ENCODE measurements at regions not wholly inside any gene's neighbourhood (a gene's known extent, or its start where the extent isn't known, plus 50 kb on each side); places are given as distances from the start of the nearest gene placed in this dataset.

DNA sequence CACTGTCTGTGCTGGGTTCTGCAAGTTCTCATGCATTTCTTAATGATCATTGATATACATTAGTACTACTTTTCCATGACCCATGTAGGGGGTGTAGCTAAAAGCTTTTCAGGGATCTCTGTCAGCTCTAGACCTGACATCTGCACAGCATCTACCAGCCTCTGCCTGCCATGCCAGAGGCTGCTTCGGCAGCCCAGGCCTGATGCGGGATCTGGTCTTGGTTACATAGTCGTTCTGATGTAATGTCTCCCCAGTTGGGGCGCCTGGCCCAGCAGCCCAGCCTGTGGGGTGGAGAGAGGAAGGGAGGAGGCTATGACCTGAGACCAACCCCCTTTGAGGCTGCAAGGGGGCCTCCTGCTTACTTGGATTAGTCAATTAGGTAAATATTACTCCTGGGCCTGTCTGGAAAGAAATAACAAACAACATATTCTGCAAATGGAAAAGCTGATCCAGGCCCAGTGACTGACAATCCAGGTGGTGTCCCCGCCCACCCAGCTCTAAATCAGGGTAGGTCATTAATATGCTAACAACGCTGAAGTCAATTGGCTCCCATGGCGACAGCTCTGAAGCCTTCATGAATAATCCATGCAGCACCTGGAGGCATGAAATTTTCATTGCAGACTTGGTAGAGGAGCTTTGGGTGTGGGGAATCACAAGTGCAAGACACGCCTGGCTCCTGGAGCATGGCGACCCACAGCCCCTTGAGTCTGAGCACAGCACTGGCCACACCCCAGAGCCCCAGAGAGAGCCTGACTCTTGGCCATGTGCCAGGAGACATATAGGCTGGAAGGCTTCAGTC, 575.3 kb downstream of the CMPK2 start:
- no peak for DNase-seq (ENCODE audit: low read depth)

DNA sequence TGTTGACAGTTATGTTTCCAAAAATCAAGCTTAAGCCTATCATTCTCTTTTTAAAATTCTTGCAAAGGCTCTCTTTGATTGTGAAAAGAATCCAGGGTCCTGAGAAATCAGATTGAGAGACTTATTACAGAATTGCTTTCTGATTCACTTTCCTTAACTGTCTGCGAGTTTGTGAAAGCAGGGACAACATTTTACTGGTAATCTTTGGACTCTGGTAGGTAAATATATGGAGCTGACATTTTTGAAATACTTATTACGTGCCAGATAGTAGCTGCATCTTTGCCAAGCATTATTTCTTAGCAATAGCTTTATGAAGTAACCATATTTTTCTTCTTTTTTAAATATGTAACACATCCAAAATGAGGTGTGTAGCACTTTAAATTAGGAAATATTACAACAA, 570.9 kb downstream of the CMPK2 start:
- no peak for DNase-seq (ENCODE audit: low read depth)

- DNase-seq (ENCODE audit: low read depth) = no peak
Measured at GRCh38 chr2:6297238-6297637, 568.5 kb downstream of the CMPK2 start.

GRCh38 chr2:6301426-6301825, 564.3 kb downstream of the CMPK2 start:
- DNase-seq (ENCODE audit: low read depth) = no peak

DNA sequence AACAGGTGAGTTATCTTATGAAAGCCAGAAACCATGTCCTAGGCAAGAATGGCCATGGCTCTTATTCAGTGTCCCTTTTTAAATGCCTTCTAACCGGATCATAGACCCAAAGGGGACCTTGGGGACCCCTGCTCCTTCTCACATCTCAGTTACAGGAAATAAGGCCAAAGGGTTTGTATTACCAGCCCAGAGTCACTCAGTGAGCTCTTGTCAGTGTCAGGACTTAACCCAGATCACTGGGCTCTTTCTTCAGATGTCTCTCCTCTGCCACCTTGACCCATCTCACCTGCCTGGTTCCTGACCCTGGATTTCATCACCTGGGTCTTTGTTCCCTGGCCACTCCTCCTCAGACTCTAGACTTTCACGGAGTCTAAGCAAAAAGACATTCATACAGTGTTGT, 556.7 kb downstream of the CMPK2 start:
- no peak for DNase-seq (ENCODE audit: low read depth)

DNA sequence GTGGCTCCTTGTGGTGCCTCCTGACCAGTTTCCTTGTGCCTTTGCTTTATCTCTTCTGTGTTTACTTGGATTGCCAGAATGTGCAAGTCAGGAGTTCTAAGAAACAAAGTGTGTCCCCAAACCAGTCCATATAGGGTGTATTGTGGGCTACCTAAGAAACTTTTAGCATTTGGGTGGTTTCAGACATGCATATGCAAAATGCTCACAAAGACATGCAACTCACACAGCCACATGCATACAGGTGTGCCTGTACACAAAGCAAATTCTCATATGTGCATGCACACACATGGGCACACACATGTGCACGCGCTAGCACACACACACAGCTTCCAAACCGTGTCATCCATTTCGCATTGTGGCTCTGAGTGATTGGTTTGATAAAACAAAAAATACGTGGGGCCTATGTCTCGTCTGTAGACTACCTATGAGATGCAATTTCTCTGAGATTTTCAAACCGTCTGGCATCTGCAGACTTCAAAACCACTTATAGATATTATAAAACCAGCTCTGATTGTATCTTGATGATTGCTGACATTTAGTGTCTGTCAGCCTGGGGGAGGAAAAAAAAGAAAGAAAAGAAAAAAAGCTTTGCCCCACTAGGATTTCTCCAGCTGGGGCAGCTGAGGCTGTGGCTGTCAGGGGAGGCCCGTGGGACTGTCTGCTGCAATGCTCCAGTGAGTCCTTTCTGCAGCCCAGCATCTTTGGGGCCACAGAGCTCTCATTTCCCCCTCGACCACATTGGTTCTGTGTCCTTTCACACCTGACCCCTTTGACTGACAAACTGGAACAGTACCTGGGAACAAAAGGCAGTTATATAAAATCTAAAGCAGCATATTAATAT, 556.1 kb downstream of the CMPK2 start:
- DNase-seq (ENCODE audit: low read depth) = no peak

GRCh38 chr2:6310256-6311215, 555.2 kb downstream of the CMPK2 start:
- no peak for DNase-seq (ENCODE audit: low read depth)

GRCh38 chr2:6312367-6312766, 553.3 kb downstream of the CMPK2 start:
- no peak for DNase-seq (ENCODE audit: low read depth)

DNA sequence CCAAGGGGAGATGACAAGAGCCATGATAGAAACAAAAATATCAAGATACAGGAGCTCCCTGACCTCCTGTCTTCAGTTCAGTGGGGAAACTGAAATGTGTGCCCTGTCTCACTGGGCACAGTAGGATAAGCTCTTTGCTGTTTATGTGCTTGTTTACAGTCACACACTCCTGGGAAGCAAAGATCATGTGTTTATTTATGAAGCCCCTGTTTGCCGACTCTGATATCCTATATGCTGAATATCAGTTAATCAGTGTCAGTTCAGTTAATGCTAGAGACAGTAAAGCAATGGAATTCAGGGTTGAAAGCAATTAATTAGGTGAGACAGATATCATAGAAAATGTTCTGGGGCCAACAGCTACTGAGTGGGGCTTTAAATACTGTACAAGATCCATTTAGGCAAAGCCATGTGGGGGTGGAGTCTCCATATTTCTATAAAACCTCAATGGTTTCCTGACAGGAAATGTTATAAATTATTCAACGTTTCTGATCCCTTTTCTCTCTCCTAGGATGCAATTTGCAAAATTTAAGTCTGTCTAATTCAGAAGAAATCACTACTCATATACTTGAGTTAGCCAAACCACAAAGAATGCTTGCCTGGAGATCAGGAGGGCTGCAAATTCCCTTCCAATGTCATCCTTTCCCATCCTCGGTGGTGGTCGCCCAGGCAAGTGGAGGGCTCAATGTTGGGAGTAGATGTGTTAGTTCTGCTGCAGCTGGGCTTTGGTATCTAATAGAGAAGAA, 551.3 kb downstream of the CMPK2 start:
- no peak for DNase-seq (ENCODE audit: low read depth)

GRCh38 chr2:6325616-6326015, 540.1 kb downstream of the CMPK2 start:
- no peak for DNase-seq (ENCODE audit: low read depth)

DNA sequence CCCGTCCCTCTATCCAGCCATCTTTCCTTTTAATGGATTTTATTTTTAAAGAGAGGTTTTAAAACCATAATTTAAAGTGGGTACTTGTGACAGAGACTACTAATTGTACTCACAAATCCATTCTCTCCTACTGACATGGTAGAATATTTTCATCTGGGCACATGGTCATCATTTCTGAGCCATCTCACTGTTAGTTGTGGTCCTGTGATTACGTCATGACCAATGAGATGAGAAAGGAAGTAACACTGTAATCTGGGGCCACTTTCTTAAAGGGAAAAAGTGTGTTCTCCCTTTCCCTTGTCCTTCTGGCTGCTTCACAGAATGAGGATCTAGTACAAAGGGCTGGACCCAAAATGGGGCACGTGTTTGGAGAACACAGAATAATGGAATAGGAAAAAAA, 538.7 kb downstream of the CMPK2 start:
- DNase-seq (ENCODE audit: low read depth) = no peak

DNA sequence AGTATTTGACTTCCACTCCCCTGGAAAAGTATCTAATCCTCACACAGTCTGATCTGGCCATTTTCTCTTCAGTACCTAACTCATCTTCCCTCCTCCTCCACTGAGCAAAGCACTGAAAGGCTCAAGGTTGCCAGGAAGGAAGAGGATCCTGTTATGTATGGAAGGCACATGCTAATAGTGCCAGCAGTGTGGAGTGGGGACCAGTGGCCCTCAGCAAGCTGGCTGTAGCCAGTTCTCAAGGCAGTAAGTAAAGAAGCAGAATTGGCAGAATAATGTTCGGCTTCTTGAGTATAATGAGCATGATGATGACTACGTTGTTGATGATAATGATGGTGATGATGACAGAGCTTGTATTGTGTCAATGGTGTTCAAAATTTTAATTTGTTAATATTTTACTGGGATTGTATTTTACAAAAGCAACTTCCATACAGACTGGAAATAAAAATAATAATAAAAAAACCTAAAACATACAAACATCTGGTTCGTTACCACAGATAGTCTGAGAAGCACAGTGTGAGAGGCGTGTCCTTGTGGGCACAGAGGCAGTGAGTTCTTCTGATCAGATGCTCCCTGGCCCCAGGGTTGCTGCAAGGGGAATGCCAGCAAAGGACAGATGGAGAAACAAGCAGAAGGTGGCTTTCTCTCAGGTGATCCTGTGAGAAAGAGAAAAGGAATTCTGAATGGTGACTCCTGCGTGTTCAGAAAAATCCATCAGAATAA, 528.8 kb downstream of the CMPK2 start:
- no peak for DNase-seq (ENCODE audit: low read depth)

DNA sequence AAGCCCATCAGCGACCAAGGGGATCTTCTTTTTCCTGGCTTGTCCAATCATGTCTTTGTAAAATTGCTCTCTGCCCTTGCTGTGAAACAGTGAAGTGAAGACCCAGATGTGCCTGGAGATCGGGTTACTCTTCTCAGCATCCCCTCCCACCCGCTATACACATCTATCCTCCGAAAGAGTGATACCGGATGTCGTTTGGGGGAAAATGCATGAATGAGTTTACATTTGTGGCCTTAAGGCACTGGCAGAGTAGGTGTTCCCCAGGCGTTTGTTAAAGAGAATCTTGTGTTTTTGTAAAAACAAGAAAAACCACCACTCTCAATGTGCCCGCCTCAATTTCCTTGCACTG, 528.3 kb downstream of the CMPK2 start:
- no peak for DNase-seq (ENCODE audit: low read depth)

- DNase-seq (ENCODE audit: low read depth) = no peak
Measured at GRCh38 chr2:6341588-6342129, 524.0 kb downstream of the CMPK2 start.

DNA sequence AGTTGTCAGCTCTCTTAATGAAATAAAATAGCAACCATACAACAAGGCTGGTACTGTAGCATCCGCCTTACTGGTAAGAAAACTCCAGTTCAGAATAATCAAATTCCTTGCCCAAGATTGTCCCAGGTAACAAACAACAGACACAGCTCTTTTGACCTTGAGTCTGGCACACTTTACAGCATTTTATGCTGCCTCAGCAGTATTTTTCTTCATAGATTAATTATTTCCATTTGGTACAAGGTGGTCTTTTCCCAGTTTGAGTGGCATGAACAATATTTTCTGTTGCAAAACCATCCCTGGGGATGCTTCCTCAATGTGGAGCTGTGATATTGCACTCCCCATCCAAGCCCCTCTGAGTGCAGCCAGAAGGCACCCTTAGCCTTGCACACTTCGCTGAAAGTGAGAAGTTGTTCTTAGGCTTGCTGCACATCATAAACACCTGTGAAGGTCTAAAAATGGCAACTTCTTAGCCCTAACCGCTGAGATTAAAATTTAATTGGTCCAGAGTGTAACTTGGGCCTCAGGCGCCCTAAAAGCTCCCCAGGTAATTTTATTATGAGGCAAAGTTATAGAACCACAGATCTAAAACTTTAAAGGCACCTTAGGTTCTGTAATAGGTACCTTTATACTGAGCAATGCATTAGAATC, 523.3 kb downstream of the CMPK2 start:
- DNase-seq (ENCODE audit: low read depth) = no peak

DNA sequence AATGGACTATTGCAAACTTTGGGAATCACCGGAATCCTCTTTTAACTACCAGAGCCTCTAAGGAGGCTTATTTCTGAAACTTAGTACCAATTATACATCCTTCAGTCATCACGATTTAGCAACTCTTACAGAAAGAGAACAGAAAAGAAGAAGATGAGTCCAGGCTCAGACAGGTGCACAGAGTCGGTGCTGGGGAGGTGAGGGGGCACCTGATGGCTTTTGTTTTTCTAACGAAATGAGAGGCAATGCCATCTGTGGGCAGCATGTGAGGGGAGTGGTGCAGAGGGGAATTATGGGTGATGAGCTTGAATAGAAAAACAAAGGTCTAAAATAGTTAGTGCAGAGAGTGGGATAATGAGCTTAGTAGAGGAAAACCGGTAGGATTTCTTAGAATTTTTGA, 522.6 kb downstream of the CMPK2 start:
- no peak for DNase-seq (ENCODE audit: low read depth)

DNA sequence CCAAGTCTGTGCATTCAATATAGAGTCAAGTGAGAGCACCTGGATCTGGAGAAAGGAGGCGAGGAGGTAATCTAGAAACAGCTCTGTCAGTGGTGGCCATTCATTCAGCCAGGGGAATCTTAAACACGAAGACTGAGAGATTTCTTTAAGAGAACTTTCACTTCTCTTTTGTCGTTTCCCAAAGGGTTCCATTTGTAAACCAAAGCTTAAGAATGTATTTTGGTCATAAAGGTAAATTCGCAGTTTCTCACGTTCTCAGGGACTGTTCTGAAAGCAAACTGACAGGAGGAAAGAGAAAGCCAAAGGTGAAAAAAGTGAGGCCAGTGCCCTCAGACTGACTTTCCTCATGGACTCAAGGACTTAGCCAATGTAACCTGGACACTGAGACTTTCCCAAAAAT, 513.5 kb downstream of the CMPK2 start:
- no peak for DNase-seq (ENCODE audit: low read depth)

GRCh38 chr2:6352906-6353515, 512.7 kb downstream of the CMPK2 start:
- no peak for DNase-seq (ENCODE audit: low read depth)

DNA sequence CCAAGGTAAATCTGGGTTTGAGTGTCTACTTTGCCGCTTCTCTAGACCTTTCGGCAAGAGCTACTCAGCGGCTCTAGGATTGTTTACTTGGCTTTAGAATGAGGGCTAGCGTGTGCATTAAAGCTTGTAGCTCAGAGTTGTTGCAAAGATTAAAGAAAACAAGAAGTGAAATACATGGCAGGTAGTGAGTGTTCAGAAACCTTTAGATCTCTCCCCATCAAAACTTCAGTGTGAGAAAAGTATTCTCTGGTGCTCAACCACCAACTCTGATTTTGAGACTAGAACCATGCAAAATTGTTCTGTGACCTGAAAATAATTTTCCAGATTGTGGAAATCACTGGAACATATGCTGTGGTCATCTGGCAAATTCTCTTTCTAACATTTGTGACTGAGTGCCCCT, 512.0 kb downstream of the CMPK2 start:
- no peak for DNase-seq (ENCODE audit: low read depth)

GRCh38 chr2:6354546-6354945, 511.2 kb downstream of the CMPK2 start:
- DNase-seq (ENCODE audit: low read depth) = no peak
